SU-DHL-6 (cell line): ENCODE measurements at regions not wholly inside any gene's neighbourhood (a gene's known extent, or its start where the extent isn't known, plus 50 kb on each side); places are given as distances from the start of the nearest gene placed in this dataset.

Source experiments
- H2AFZ ChIP-seq: fragments of 200-600 bp; sonication (generic); 2 replicates; pipeline ENCODE4 v1.6.1; 2014; ENCODE audit warnings: low read depth, mild to moderate bottlenecking, moderate library complexity, mixed read lengths, antibody characterized with exemption, low read length; ENCODE audit not compliant: severe bottlenecking
- H3F3A ChIP-seq: fragments of 200-600 bp; shearing (Covaris generic); 2 replicates; pipeline ENCODE4 v1.6.0; 2016; ENCODE audit warnings: antibody characterized with exemption, mild to moderate bottlenecking; ENCODE audit not compliant: insufficient read depth
- H3K27ac ChIP-seq: fragments of 200-600 bp; sonication (generic); 2 replicates; pipeline ENCODE4 v1.5.1; 2016; ENCODE audit warnings: low read depth, mild to moderate bottlenecking, low read length, moderate library complexity, mixed read lengths
- H3K27me3 ChIP-seq: fragments of 200-600 bp; sonication (generic), shearing (Covaris generic); 2 replicates; pipeline ENCODE4 v1.6.0; 2014; ENCODE audit warnings: mild to moderate bottlenecking, low read length
- H3K36me3 ChIP-seq: fragments of 200-600 bp; sonication (generic); 2 replicates; pipeline ENCODE4 v1.6.1; 2014; ENCODE audit warnings: mild to moderate bottlenecking, low read length, mixed read lengths
- H3K4me2 ChIP-seq: fragments of 300-600, 200-600 bp; shearing (Covaris generic), sonication (generic); 2 replicates; pipeline ENCODE4 v1.6.0; 2014; ENCODE audit warnings: low read length, low read depth, mild to moderate bottlenecking; ENCODE audit not compliant: poor library complexity, severe bottlenecking
- H3K4me3 ChIP-seq: fragments of 200-600 bp; sonication (generic); 2 replicates; pipeline ENCODE4 v1.5.1; 2014; ENCODE audit warnings: antibody characterized with exemption, low read length, mild to moderate bottlenecking, mixed read lengths; ENCODE audit not compliant: insufficient read depth, poor library complexity, severe bottlenecking
- H3K79me2 ChIP-seq: fragments of 200-600 bp; sonication (generic); 2 replicates; pipeline ENCODE4 v1.6.1; 2014; ENCODE audit warnings: mild to moderate bottlenecking, low read length, moderate library complexity; ENCODE audit not compliant: insufficient read depth
- H3K9ac ChIP-seq: fragments of 200-600 bp; sonication (generic); 2 replicates; pipeline ENCODE4 v1.7.0; 2014; ENCODE audit warnings: mild to moderate bottlenecking, low read length
- H3K9me2 ChIP-seq: fragments of 200-600 bp; sonication (generic); replicated peaks from 2 replicates; pipeline ENCODE4 v1.6.1; 2014; ENCODE audit warnings: low read length; ENCODE audit not compliant: insufficient read depth
- H3K9me3 ChIP-seq: fragments of 200-600 bp; sonication (generic); 2 replicates; pipeline ENCODE4 v1.6.1; 2014; ENCODE audit warnings: low read length, mixed read lengths; ENCODE audit not compliant: insufficient read depth
- H4K20me1 ChIP-seq: fragments of 200-600 bp; sonication (generic); 2 replicates; pipeline ENCODE4 v1.6.1; 2014; ENCODE audit warnings: low read depth, mild to moderate bottlenecking, antibody characterized with exemption, low read length, moderate library complexity, mixed read lengths
- EZH2phosphoT487 ChIP-seq: fragments of 200-600 bp; sonication (generic), shearing (Covaris generic); conservative IDR thresholded peaks from 2 replicates; pipeline ENCODE4 v1.6.1; 2018; ENCODE audit warnings: mild to moderate bottlenecking, antibody characterized with exemption, low read length, moderate library complexity, mixed read lengths
- TF ChIP-seq, protein P1 (sequence below): fragments of 200-600 bp; sonication (generic); IDR thresholded peaks from one replicate; pipeline ENCODE4 v1.5.1; 2017; ENCODE audit warnings: antibody characterized with exemption, mild to moderate bottlenecking, low read length, moderate library complexity; ENCODE audit not compliant: insufficient read depth, poor library complexity, severe bottlenecking

GRCh38 chr16:17520561-17520960 is 49.8 kb upstream of the XYLT1 start:
- Histone ChIP-seq H2AFZ (no peak overlapping the region), H3F3A (no peaks in the 10 kb centered on the region), H3K4me3 (no peak overlapping the region)

More at GRCh38 chr16:17520561-17520960, 49.8 kb upstream of the XYLT1 start:
- Histone ChIP-seq H3K9ac (no peak overlapping the region), H3K79me2 (no peaks in the 10 kb centered on the region), H4K20me1 (no peaks in the 10 kb centered on the region), H3K36me3 (no peaks in the 10 kb centered on the region), H3K9me2 (no peaks in the 10 kb centered on the region), H3K27me3 (no peaks in the 10 kb centered on the region), H3K4me2 (no peak overlapping the region), H3K9me3 (no peaks in the 10 kb centered on the region), H3K27ac (no peak overlapping the region)
- TF ChIP-seq EZH2phosphoT487 = no peak
- TF ChIP-seq, protein P1, sequence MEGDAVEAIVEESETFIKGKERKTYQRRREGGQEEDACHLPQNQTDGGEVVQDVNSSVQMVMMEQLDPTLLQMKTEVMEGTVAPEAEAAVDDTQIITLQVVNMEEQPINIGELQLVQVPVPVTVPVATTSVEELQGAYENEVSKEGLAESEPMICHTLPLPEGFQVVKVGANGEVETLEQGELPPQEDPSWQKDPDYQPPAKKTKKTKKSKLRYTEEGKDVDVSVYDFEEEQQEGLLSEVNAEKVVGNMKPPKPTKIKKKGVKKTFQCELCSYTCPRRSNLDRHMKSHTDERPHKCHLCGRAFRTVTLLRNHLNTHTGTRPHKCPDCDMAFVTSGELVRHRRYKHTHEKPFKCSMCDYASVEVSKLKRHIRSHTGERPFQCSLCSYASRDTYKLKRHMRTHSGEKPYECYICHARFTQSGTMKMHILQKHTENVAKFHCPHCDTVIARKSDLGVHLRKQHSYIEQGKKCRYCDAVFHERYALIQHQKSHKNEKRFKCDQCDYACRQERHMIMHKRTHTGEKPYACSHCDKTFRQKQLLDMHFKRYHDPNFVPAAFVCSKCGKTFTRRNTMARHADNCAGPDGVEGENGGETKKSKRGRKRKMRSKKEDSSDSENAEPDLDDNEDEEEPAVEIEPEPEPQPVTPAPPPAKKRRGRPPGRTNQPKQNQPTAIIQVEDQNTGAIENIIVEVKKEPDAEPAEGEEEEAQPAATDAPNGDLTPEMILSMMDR = no peak
